ENCODE measurements at regions not wholly inside any gene's neighbourhood (a gene's known extent, or its start where the extent isn't known, plus 50 kb on each side); places are given as distances from the start of the nearest gene placed in this dataset.

DNA sequence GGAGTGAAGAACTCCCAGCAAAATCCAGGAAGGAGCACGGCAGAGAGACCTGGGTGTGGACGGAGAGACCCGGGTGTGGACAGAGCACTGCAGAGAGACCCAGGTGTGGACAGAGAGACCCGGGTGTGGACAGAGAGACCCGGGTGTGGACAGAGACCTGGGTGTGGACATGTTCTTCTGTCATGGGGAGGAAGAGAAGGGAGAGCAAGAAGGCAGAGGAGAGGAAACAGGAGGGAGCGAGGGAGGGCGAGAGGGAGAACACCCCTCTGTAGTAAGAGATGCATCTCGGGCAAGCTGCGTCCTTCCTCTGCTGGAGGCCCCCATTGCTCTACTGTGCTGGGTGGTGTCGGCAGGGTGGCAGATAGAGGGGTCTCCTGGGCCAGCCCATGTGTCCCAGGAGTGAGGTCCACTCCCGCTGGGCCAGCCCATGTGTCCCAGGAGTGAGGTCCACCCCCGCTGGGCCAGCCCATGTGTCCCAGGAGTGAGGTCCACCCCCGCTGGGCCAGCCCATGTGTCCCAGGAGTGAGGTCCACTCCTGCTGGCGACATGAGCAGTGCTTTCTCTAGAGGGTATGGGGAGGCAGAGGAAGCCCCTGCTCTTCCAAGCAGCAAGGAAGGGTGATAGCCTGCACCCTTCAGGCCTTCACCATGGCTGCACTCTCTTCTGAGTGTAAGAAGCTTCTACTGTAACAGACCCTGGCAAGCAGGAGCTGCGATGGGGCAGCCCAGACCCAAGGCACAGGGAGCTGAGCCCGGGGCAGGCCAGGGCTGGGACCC lies 934.2 kb downstream of the BRD1 start:
- Mint-ChIP-seq H3K27ac (no peak overlapping the region), H3K9me3 (peaks cover 57% of the 10 kb centered on the region), H3K27me3 (ENCODE audit: insufficient read depth) (peaks cover 5% of the 10 kb centered on the region), H3K36me3 (ENCODE audit: low read depth) (peaks cover 4% of the 10 kb centered on the region; the same call in 1 of the 2 replicates), H3K4me1 (ENCODE audit: low read depth) (no peaks in the 10 kb centered on the region), H3K4me3 (no peak overlapping the region)
- no peak for DNase-seq
- TF ChIP-seq, protein P1, sequence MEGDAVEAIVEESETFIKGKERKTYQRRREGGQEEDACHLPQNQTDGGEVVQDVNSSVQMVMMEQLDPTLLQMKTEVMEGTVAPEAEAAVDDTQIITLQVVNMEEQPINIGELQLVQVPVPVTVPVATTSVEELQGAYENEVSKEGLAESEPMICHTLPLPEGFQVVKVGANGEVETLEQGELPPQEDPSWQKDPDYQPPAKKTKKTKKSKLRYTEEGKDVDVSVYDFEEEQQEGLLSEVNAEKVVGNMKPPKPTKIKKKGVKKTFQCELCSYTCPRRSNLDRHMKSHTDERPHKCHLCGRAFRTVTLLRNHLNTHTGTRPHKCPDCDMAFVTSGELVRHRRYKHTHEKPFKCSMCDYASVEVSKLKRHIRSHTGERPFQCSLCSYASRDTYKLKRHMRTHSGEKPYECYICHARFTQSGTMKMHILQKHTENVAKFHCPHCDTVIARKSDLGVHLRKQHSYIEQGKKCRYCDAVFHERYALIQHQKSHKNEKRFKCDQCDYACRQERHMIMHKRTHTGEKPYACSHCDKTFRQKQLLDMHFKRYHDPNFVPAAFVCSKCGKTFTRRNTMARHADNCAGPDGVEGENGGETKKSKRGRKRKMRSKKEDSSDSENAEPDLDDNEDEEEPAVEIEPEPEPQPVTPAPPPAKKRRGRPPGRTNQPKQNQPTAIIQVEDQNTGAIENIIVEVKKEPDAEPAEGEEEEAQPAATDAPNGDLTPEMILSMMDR (IDR thresholded peaks at IDR 0.05) = no peak

GRCh38 chr22:48892578-48893287 lies 934.9 kb downstream of the BRD1 start:
- H3K9me3 Mint-ChIP-seq = peaks cover 52% of the 10 kb centered on the region
- H3K4me1 Mint-ChIP-seq (ENCODE audit: low read depth) = no peaks in the 10 kb centered on the region
- no peak overlapping the region for H3K4me3 Mint-ChIP-seq
- peaks cover 4% of the 10 kb centered on the region; the same call in 1 of the 2 replicates for H3K36me3 Mint-ChIP-seq (ENCODE audit: low read depth)
- peaks cover 5% of the 10 kb centered on the region for H3K27me3 Mint-ChIP-seq (ENCODE audit: insufficient read depth)
- no peak overlapping the region for H3K27ac Mint-ChIP-seq
- no peak for DNase-seq
- TF ChIP-seq, protein P1 (IDR thresholded peaks at IDR 0.05) = no peak

- peaks cover 5% of the 10 kb centered on the region for H3K27me3 Mint-ChIP-seq (ENCODE audit: insufficient read depth)
- H3K9me3 Mint-ChIP-seq = peaks cover 47% of the 10 kb centered on the region
- no peak overlapping the region for H3K27ac Mint-ChIP-seq
- H3K36me3 Mint-ChIP-seq (ENCODE audit: low read depth) = no peaks in the 10 kb centered on the region; the same call in 1 of the 2 replicates
- no peak for DNase-seq
- H3K4me1 Mint-ChIP-seq (ENCODE audit: low read depth) = no peaks in the 10 kb centered on the region
- TF ChIP-seq, protein P1 (IDR thresholded peaks at IDR 0.05) = no peak
- no peak overlapping the region for H3K4me3 Mint-ChIP-seq
Observed at GRCh38 chr22:48891688-48892577, 935.7 kb downstream of the BRD1 start.

DNA sequence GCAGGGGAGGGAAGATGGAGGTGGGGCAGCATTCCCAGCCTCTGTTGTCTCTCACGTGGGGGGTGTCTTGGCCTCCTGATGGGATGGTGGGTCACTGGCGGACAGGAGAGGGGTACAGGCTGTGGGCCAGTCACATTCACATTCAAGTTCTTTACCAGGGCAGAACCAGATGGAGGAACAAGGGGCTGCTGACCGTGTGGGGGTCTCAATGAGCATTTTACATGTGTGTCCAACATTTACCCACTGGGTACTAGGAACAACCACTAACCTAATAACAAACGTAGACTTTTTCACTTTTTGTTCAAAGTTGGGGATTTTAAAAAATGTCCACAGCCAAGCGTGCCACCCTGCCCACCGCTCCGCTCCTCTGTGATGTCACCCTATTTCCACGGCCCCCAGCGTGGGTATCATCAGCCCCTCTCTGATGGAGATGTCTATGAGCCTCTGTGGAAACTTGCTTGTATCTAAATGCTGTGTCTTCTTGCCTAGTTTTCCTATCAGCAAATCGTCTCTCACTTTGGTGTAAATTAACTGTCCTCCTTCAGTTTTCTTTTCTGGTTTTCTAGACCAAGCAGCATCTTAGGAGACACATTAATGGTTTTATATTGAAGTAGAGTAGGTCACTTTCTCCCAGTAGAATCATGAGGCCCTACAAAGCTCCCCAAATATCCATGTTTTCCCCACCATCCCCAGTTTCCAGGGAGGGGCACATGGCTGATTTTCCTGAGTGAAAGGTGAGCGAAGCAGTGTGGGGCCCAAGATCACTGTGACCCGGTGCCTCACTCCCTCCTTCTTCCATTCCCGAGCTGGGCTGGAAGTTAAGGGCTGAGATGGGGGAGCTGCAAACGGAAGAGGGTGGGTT lies 936.7 kb downstream of the BRD1 start:
- TF ChIP-seq, protein P1 (IDR thresholded peaks at IDR 0.05) = no peak
- Mint-ChIP-seq H3K36me3 (ENCODE audit: low read depth) (no peaks in the 10 kb centered on the region; the same call in 1 of the 2 replicates), H3K27me3 (ENCODE audit: insufficient read depth) (peaks cover 5% of the 10 kb centered on the region), H3K4me1 (ENCODE audit: low read depth) (no peaks in the 10 kb centered on the region), H3K27ac (no peak overlapping the region), H3K9me3 (peaks cover 49% of the 10 kb centered on the region), H3K4me3 (no peak overlapping the region)
- no peak for DNase-seq
